ENCODE measurements at regions not wholly inside any gene's neighbourhood (a gene's known extent, or its start where the extent isn't known, plus 50 kb on each side); places are given as distances from the start of the nearest gene placed in this dataset.

DNA sequence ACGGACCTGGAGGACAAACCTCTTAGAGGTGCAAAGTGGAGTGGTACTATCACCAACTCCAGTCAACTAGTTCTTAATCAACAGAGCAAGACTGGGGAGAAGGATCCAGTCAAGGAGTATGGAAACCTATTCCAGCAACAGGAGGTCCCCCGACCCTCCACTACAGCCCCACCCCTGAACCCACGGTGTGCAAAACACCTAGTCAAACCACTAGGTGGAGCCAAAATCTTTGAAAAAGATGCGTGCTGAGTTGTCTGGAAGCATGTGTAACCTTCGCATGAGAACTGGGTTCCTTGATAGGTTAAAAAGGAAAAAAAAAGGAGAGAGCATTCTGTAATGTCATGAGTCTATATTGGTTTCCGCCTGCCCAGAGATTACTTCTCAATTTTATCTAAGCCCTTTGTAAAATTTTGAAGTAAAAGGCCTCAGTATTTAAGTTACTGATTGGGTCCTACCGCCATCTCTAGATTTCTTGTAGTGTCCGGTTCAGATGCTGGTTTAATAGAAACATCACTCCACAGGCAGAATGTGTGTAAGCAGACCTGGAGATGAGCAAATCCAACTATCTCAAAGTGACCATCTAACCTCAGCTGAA lies 81.9 kb upstream of the HAO2 start:
- Mint-ChIP-seq H3K27me3 (peaks cover 19% of the 10 kb centered on the region), H3K27ac (no peak overlapping the region), H3K9me3 (ENCODE audit: insufficient read depth) (no peaks in the 10 kb centered on the region), H3K4me3 (no peak overlapping the region), H3K4me1 (no peaks in the 10 kb centered on the region)
- intact Hi-C loops (cut with micrococcal nuclease) = no loop called here
- Histone ChIP-seq H3K36me3 (replicated peaks in 1 of 2; ENCODE audit: control extremely low read depth in 1 of 2, control insufficient read depth in 1 of 2, extremely low read depth in 1 of 2, insufficient read depth in 2 of 2, low read length in 1 of 2) (no peaks in the 10 kb centered on the region), H3K4me2 (replicated peaks; ENCODE audit: low read depth, low read length, poor library complexity, severe bottlenecking) (no peak overlapping the region), H3K9me3 (ENCODE audit: control extremely low read depth in 1 of 3, control insufficient read depth in 2 of 3, insufficient read depth in 1 of 3, low read length in 2 of 3) (no peaks in the 10 kb centered on the region), H3K27me3 (replicated peaks in 1 of 4; ENCODE audit: control extremely low read depth in 1 of 4, control insufficient read depth in 3 of 4, insufficient read depth in 4 of 4, low read length in 3 of 4) (no peaks in the 10 kb centered on the region), H3K9ac (ENCODE audit: low read length) (no peak overlapping the region), H3K27ac (ENCODE audit: low read length in 2 of 2) (no peak overlapping the region), H3K79me2 (ENCODE audit: control insufficient read depth, insufficient read depth, low read length) (no peaks in the 10 kb centered on the region), H2AFZ (ENCODE audit: insufficient read depth, low read depth, low read length, poor library complexity, severe bottlenecking) (no peak overlapping the region), H3K4me3 (ENCODE audit: control extremely low read depth in 1 of 5, extremely low read depth in 1 of 5, insufficient read depth in 1 of 5, low read depth in 2 of 5, low read length in 4 of 5) (no peak overlapping the region), H4K20me1 (ENCODE audit: control insufficient read depth, insufficient read depth, low read length, poor library complexity, severe bottlenecking) (no peaks in the 10 kb centered on the region), H3K4me1 (ENCODE audit: control insufficient read depth in 2 of 2, insufficient read depth in 2 of 2, low read length in 2 of 2) (no peaks in the 10 kb centered on the region)
- TF ChIP-seq EZH2 (IDR thresholded peaks at IDR 0.05; ENCODE audit: borderline replicate concordance, insufficient read depth, low read depth, low read length, poor library complexity, severe bottlenecking) = no peak
- TF ChIP-seq, protein P1, sequence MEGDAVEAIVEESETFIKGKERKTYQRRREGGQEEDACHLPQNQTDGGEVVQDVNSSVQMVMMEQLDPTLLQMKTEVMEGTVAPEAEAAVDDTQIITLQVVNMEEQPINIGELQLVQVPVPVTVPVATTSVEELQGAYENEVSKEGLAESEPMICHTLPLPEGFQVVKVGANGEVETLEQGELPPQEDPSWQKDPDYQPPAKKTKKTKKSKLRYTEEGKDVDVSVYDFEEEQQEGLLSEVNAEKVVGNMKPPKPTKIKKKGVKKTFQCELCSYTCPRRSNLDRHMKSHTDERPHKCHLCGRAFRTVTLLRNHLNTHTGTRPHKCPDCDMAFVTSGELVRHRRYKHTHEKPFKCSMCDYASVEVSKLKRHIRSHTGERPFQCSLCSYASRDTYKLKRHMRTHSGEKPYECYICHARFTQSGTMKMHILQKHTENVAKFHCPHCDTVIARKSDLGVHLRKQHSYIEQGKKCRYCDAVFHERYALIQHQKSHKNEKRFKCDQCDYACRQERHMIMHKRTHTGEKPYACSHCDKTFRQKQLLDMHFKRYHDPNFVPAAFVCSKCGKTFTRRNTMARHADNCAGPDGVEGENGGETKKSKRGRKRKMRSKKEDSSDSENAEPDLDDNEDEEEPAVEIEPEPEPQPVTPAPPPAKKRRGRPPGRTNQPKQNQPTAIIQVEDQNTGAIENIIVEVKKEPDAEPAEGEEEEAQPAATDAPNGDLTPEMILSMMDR (IDR thresholded peaks at IDR 0.05) = no peak
- DNase-seq = peak; percentile 8
- no CpG with 5 or more reads among the region's 8 CpGs for WGBS (ENCODE audit: insufficient coverage)
- ChIA-PET CTCF (interaction anchor here (0.8 kb wide), 1 partner anchor 388 kb away, joined by 3 read pairs; no protein-coding TSS in a partner anchor), POLR2A (no interaction called here)
- no peak for ATAC-seq (ENCODE audit: low read depth)

DNA sequence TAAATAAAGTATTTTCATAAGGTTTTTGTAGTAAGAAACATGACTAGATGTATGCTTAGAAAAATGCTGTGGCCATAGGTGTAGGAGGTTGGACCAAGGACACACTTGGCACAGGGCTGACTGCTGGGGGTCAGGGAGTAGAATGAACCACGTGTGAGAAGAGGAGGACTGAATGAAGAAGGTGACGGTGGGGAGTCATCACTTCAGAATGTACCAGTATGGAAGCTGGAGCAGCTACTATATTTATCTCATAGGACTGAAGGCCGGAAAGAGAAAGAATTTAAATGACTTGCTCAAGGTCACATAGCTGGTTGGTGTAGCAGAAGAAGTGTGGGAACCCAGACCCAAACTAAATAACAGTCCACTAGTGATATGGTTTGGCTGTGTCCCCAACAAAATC lies 79.8 kb upstream of the HAO2 start:
- H3K27me3 Mint-ChIP-seq = peaks cover 14% of the 10 kb centered on the region
- H3K4me3 Mint-ChIP-seq = no peak overlapping the region
- H3K9me3 Mint-ChIP-seq (ENCODE audit: insufficient read depth) = no peaks in the 10 kb centered on the region
- no peak overlapping the region for H3K9ac ChIP-seq (ENCODE audit: low read length)
- H3K79me2 ChIP-seq (ENCODE audit: control insufficient read depth, insufficient read depth, low read length) = no peaks in the 10 kb centered on the region
- no peaks in the 10 kb centered on the region for H4K20me1 ChIP-seq (ENCODE audit: control insufficient read depth, insufficient read depth, low read length, poor library complexity, severe bottlenecking)
- ChIA-PET POLR2A (no interaction called here), CTCF (no interaction called here)
- 60% methylated on average over 1 of the region's 3 CpGs for WGBS (ENCODE audit: insufficient coverage)
- no peak overlapping the region for H2AFZ ChIP-seq (ENCODE audit: insufficient read depth, low read depth, low read length, poor library complexity, severe bottlenecking)
- intact Hi-C loops (cut with micrococcal nuclease) = no loop called here
- TF ChIP-seq, protein P1 (IDR thresholded peaks at IDR 0.05) = no peak
- TF ChIP-seq EZH2 (IDR thresholded peaks at IDR 0.05; ENCODE audit: borderline replicate concordance, insufficient read depth, low read depth, low read length, poor library complexity, severe bottlenecking) = no peak
- no peaks in the 10 kb centered on the region for H3K4me1 Mint-ChIP-seq
- H3K4me1 ChIP-seq (ENCODE audit: control insufficient read depth in 2 of 2, insufficient read depth in 2 of 2, low read length in 2 of 2) = no peaks in the 10 kb centered on the region
- H3K27me3 ChIP-seq (replicated peaks in 1 of 4; ENCODE audit: control extremely low read depth in 1 of 4, control insufficient read depth in 3 of 4, insufficient read depth in 4 of 4, low read length in 3 of 4) = no peaks in the 10 kb centered on the region
- no peak overlapping the region for H3K27ac Mint-ChIP-seq
- no peak overlapping the region for H3K4me2 ChIP-seq (replicated peaks; ENCODE audit: low read depth, low read length, poor library complexity, severe bottlenecking)
- ATAC-seq (ENCODE audit: low read depth) = no peak
- H3K4me3 ChIP-seq (ENCODE audit: control extremely low read depth in 1 of 5, extremely low read depth in 1 of 5, insufficient read depth in 1 of 5, low read depth in 2 of 5, low read length in 4 of 5) = no peak overlapping the region
- no peaks in the 10 kb centered on the region for H3K9me3 ChIP-seq (ENCODE audit: control extremely low read depth in 1 of 3, control insufficient read depth in 2 of 3, insufficient read depth in 1 of 3, low read length in 2 of 3)
- H3K36me3 ChIP-seq (replicated peaks in 1 of 2; ENCODE audit: control extremely low read depth in 1 of 2, control insufficient read depth in 1 of 2, extremely low read depth in 1 of 2, insufficient read depth in 2 of 2, low read length in 1 of 2) = no peaks in the 10 kb centered on the region
- no peak overlapping the region for H3K27ac ChIP-seq (ENCODE audit: low read length in 2 of 2)
- no peak for DNase-seq

Data from B cell (primary cell).